H9 (cell line): ENCODE measurements at regions not wholly inside any gene's neighbourhood (a gene's known extent, or its start where the extent isn't known, plus 50 kb on each side); places are given as distances from the start of the nearest gene placed in this dataset.

ENCODE experiments used
- DNase-seq: peaks from one replicate; pipeline ENCODE4 v3.0.0-alpha.2; 2017
- H2AFZ ChIP-seq: one replicate; pipeline ENCODE4 v1.6.1; 2013; ENCODE audit warnings: mild to moderate bottlenecking, low read length, control low read depth, moderate library complexity
- H2AK5ac ChIP-seq: 2 replicates; pipeline ENCODE4 v1.6.1; 2013; ENCODE audit warnings: low read length, control low read depth, mixed read lengths; ENCODE audit not compliant: insufficient read length
- H2BK120ac ChIP-seq: one replicate; pipeline ENCODE4 v1.6.1; 2013; ENCODE audit warnings: low read depth, mild to moderate bottlenecking, low read length, control low read depth, inconsistent platforms; ENCODE audit not compliant: poor library complexity, severe bottlenecking
- H2BK12ac ChIP-seq: 2 replicates; pipeline ENCODE4 v1.6.1; 2013; ENCODE audit warnings: low read length, control low read depth, mixed read lengths, low read depth; ENCODE audit not compliant: insufficient read length
- H2BK15ac ChIP-seq: 2 replicates; pipeline ENCODE4 v1.6.1; 2013; ENCODE audit warnings: low read depth, low read length, control low read depth
- H2BK20ac ChIP-seq: one replicate; pipeline ENCODE4 v1.6.1; 2013; ENCODE audit warnings: low read depth, mild to moderate bottlenecking, low read length, control low read depth, inconsistent platforms; ENCODE audit not compliant: poor library complexity, severe bottlenecking
- H2BK5ac ChIP-seq: 2 replicates; pipeline ENCODE4 v1.6.1; 2013; ENCODE audit warnings: low read length, control low read depth, mixed read lengths; ENCODE audit not compliant: insufficient read length
- H3K14ac ChIP-seq: 2 replicates; pipeline ENCODE4 v1.6.1; 2013; ENCODE audit warnings: low read length, control low read depth; ENCODE audit not compliant: insufficient read depth
- H3K18ac ChIP-seq: 2 replicates; pipeline ENCODE4 v1.6.1; 2013; ENCODE audit warnings: low read depth, mild to moderate bottlenecking, mixed read lengths, low read length, control low read depth; ENCODE audit not compliant: insufficient read length
- H3K23ac ChIP-seq: 2 replicates; pipeline ENCODE4 v1.6.1; 2013; ENCODE audit warnings: low read length, control low read depth, mixed read lengths, low read depth; ENCODE audit not compliant: insufficient read length
- H3K23me2 ChIP-seq: 2 replicates; pipeline ENCODE4 v1.6.1; 2013; ENCODE audit warnings: low read depth, mild to moderate bottlenecking, mixed read lengths, low read length, control low read depth; ENCODE audit not compliant: insufficient read length, poor library complexity, severe bottlenecking
- H3K27ac ChIP-seq: 2 replicates; pipeline ENCODE4 v1.5.1; 2013; ENCODE audit warnings: low read length, control low read depth, mixed read lengths, low read depth; ENCODE audit not compliant: insufficient read length
- H3K27me3 ChIP-seq: 2 replicates; pipeline ENCODE4 v1.6.1; 2013; ENCODE audit warnings: low read length, control low read depth, inconsistent platforms; ENCODE audit not compliant: insufficient read depth
- H3K4ac ChIP-seq: 2 replicates; pipeline ENCODE4 v1.6.1; 2013; ENCODE audit warnings: low read depth, mild to moderate bottlenecking, control low read depth, inconsistent platforms, low read length, moderate library complexity
- H3K4me1 ChIP-seq: 2 replicates; pipeline ENCODE4 v1.6.1; 2013; ENCODE audit warnings: low read length, control low read depth, inconsistent platforms; ENCODE audit not compliant: insufficient read depth
- H3K4me2 ChIP-seq: 2 replicates; pipeline ENCODE4 v1.6.1; 2013; ENCODE audit warnings: low read length, control low read depth, mixed read lengths; ENCODE audit not compliant: insufficient read length, insufficient read depth
- H3K56ac ChIP-seq: 2 replicates; pipeline ENCODE4 v1.6.1; 2013; ENCODE audit warnings: low read depth, mild to moderate bottlenecking, mixed read lengths, low read length, control low read depth; ENCODE audit not compliant: insufficient read length
- H3K79me1 ChIP-seq: 2 replicates; pipeline ENCODE4 v1.6.1; 2013; ENCODE audit warnings: low read depth, mild to moderate bottlenecking, moderate library complexity, low read length, control low read depth, inconsistent platforms; ENCODE audit not compliant: insufficient read depth, poor library complexity, severe bottlenecking
- H3K79me2 ChIP-seq: 2 replicates; pipeline ENCODE4 v1.6.1; 2013; ENCODE audit warnings: low read length, control low read depth, inconsistent platforms; ENCODE audit not compliant: insufficient read depth
- H3K9ac ChIP-seq: 2 replicates; pipeline ENCODE4 v1.6.1; 2013; ENCODE audit warnings: low read length, control low read depth, mixed read lengths; ENCODE audit not compliant: insufficient read length; ENCODE audit errors: extremely low read depth
- H3K9me3 ChIP-seq: one replicate; pipeline ENCODE4 v1.6.1; 2013; ENCODE audit warnings: low read depth, low read length, inconsistent platforms; ENCODE audit not compliant: control insufficient read depth
- H3T11ph ChIP-seq: one replicate; pipeline ENCODE4 v1.6.1; 2013; ENCODE audit warnings: mild to moderate bottlenecking, low read length, control low read depth, inconsistent platforms
- H4K20me1 ChIP-seq: one replicate; pipeline ENCODE4 v1.6.1; 2013; ENCODE audit not compliant: control insufficient read depth, insufficient read length, insufficient read depth
- H4K5ac ChIP-seq: 2 replicates; pipeline ENCODE4 v1.6.1; 2013; ENCODE audit warnings: low read depth, mild to moderate bottlenecking, mixed read lengths, low read length, control low read depth; ENCODE audit not compliant: insufficient read length
- H4K8ac ChIP-seq: replicated peaks from 2 replicates; pipeline ENCODE4 v1.6.1; 2013; ENCODE audit warnings: low read length, control low read depth, mixed read lengths, low read depth; ENCODE audit not compliant: insufficient read length
- H4K91ac ChIP-seq: 2 replicates; pipeline ENCODE4 v1.6.1; 2013; ENCODE audit warnings: low read depth, mild to moderate bottlenecking, moderate library complexity, mixed read lengths, low read length, control low read depth; ENCODE audit not compliant: insufficient read length
- H3K27ac Mint-ChIP-seq, 3 experiments: 2 replicates in 2 of 3; 3 replicates in 1 of 3; pipeline ENCODE4 v1.8.0; 2020 to 2021; ENCODE audit warnings: mixed read lengths in 3 of 3, mild to moderate bottlenecking in 1 of 3, moderate library complexity in 1 of 3
- H3K27me3 Mint-ChIP-seq: 2 replicates; pipeline ENCODE4 v1.8.0; 2021; ENCODE audit warnings: low read depth, mild to moderate bottlenecking, moderate library complexity, mixed read lengths
- H3K36me3 Mint-ChIP-seq, 3 experiments: 2 replicates in 2 of 3; 3 replicates in 1 of 3; pipeline ENCODE4 v1.8.0; 2020 to 2021; ENCODE audit warnings: low read depth in 3 of 3, mixed read lengths in 3 of 3; ENCODE audit not compliant: insufficient read depth in 1 of 3
- H3K4me1 Mint-ChIP-seq, 2 experiments: 2 replicates each; pipeline ENCODE4 v1.8.0; 2020; ENCODE audit warnings: mixed read lengths in 2 of 2
- H3K4me3 Mint-ChIP-seq, 2 experiments: 2 replicates in 1 of 2; 3 replicates in 1 of 2; pipeline ENCODE4 v1.8.0; 2020 to 2021; ENCODE audit warnings: mild to moderate bottlenecking in 2 of 2, mixed read lengths in 2 of 2, moderate library complexity in 1 of 2
- H3K9me3 Mint-ChIP-seq, 2 experiments: 2 replicates in 1 of 2; 3 replicates in 1 of 2; pipeline ENCODE4 v1.8.0; 2020; ENCODE audit warnings: mild to moderate bottlenecking in 2 of 2, mixed read lengths in 2 of 2, moderate library complexity in 1 of 2
- CTCF ChIP-seq: fragments of 200-600 bp; sonication (generic); conservative IDR thresholded peaks from 3 replicates; pipeline ENCODE4 v1.8.0; 2021; ENCODE audit warnings: antibody characterized with exemption, mild to moderate bottlenecking
- WGBS: extraction: QIAGEN DNeasy Blood & Tissue Kit; methylation state at CpG from one replicate; pipeline ENCODE4 v1.1.7; 2013; ENCODE audit warnings: missing lambda C conversion rate, low lambda C conversion rate, mixed read lengths; ENCODE audit not compliant: insufficient read length; ENCODE audit errors: extremely low coverage; 5-methylcytosine and 5-hydroxymethylcytosine counted together

DNA sequence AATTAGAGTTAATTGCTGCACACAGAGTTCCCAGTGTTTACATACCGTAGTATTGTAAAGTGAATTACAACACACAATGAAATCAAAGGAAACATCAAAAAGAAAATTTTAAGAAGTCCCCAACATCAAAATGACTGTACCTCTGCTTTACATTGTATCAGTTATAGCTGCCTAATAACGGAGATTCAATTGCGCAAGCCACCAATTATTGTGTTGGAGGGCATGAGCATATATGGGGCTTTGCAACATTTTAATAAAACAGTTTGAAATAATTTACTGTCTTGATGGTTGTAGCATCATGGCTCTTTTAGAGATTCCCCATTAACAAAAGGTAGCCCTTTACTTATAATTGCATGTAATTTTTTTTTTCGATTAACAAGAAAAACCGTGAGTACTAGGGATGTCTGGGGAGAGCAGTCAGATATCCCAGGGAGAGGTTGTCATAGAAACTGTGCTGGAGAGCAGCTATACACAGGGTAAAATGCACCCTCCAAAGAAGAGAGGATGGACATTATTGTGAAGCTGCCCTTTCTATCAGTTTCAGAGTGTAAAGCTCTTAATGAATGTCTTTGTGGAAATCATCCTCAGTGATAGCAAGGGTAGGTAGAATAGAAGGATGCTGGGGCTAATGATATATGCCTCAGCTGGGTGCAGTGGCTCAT lies 55.9 kb upstream of the BTG3 start:
- no peaks in the 10 kb centered on the region for H3K79me2 ChIP-seq

More for the DNA sequence above, 55.9 kb upstream of the BTG3 start:
- H3K14ac ChIP-seq: no peak overlapping the region
- Mint-ChIP-seq H3K9me3 (peaks cover 0 to 3% of the 10 kb centered on the region in 2 experiments; a peak in 1 of 5 replicates), H3K27ac (no peak overlapping the region), H3K4me1 (peaks cover 31 to 38% of the 10 kb centered on the region in 2 experiments), H3K27me3 (peaks cover 69% of the 10 kb centered on the region), H3K36me3 (no peaks in the 10 kb centered on the region; a peak in 1 of 7 replicates), H3K4me3 (no peak overlapping the region)
- no CpG with 5 or more reads among the region's 5 CpGs for WGBS
- TF ChIP-seq CTCF: no peak
- H3K9ac ChIP-seq: no peak overlapping the region
- no peak overlapping the region for H2BK5ac ChIP-seq
- H3K27ac ChIP-seq: no peak overlapping the region
- no peak overlapping the region for H4K5ac ChIP-seq
- no peak overlapping the region for H3T11ph ChIP-seq
- H2AK5ac ChIP-seq: no peak overlapping the region
- no peak overlapping the region for H3K4ac ChIP-seq
- H3K9me3 ChIP-seq: no peaks in the 10 kb centered on the region
- H3K23me2 ChIP-seq: no peaks in the 10 kb centered on the region
- H2BK120ac ChIP-seq: no peak overlapping the region
- no peak overlapping the region for H4K91ac ChIP-seq
- H4K8ac ChIP-seq: no peak overlapping the region
- H4K20me1 ChIP-seq: no peaks in the 10 kb centered on the region
- no peak overlapping the region for H2BK15ac ChIP-seq
- H2AFZ ChIP-seq: no peak overlapping the region
- H3K56ac ChIP-seq: no peak overlapping the region
- no peak for DNase-seq
- H2BK20ac ChIP-seq: no peak overlapping the region
- H3K79me1 ChIP-seq: no peaks in the 10 kb centered on the region
- no peaks in the 10 kb centered on the region for H3K27me3 ChIP-seq
- H3K4me2 ChIP-seq: no peak overlapping the region
- H3K23ac ChIP-seq: no peak overlapping the region
- H3K18ac ChIP-seq: no peak overlapping the region
- H3K4me1 ChIP-seq: peaks cover 5% of the 10 kb centered on the region; the same call in 1 of the 2 replicates
- H2BK12ac ChIP-seq: no peak overlapping the region
